HepG2 (cell line): ENCODE measurements at regions not wholly inside any gene's neighbourhood (a gene's known extent, or its start where the extent isn't known, plus 50 kb on each side); places are given as distances from the start of the nearest gene placed in this dataset.

ENCODE experiments used
- ATAC-seq: fragments of 200-7000 bp; cut with Tn5 transposase; 3 replicates; pipeline ENCODE4 v1.9.1; 2020; ENCODE audit warnings: mild to moderate bottlenecking, moderate library complexity
- BruUV-seq: library from RNA; stranded (reverse); fragments of 400-500 nt; replicated peaks from 2 replicates; lab custom pipeline; 2021; lab: Mats Ljungman, UMichigan
- CTCF ChIA-PET: fragments of 300-600 bp; formaldehyde crosslinking; extraction: SDS; loops from one replicate; lab custom pipeline; 2021; ENCODE audit warnings: low total read pairs, inconsistent platforms, low intra/inter-chr PET ratio; lab: Yijun Ruan, JAX
- POLR2A ChIA-PET: fragments of 350-600 bp; sonication (Branson Sonifier 250); formaldehyde crosslinking; loops from one replicate; lab custom pipeline; 2020; ENCODE audit warnings: antibody characterized with exemption, inconsistent platforms; lab: Yijun Ruan, JAX
- DNase-seq: peaks from one replicate; pipeline ENCODE4 v3.0.0-alpha.2; 2015; ENCODE audit warnings: low spot score
- FAIRE-seq: peaks from 3 replicates; lab custom pipeline; 2011; peaks lifted over from hg19 to GRCh38; lab: Jason Lieb, UNC
- H2AFZ ChIP-seq: one replicate; pipeline ENCODE4 v1.6.1; 2011; ENCODE audit warnings: low read length, inconsistent platforms
- H3K27ac ChIP-seq: fragments of 300-600 bp; 3 replicates; pipeline ENCODE4 v1.8.0; 2011; ENCODE audit warnings: mixed run types, mild to moderate bottlenecking, mixed read lengths, low read length, inconsistent platforms; ENCODE audit not compliant: insufficient read depth; ENCODE audit errors: extremely low read length
- H3K27me3 ChIP-seq, 2 experiments: fragments of 200-600 bp in 1 of 2; 2 replicates in 1 of 2; 3 replicates in 1 of 2; pipeline versions ENCODE4 v1.6.0 to v1.8.0; 2011; ENCODE audit warnings: low read length in 2 of 2, mild to moderate bottlenecking in 2 of 2, moderate library complexity in 2 of 2, inconsistent platforms in 1 of 2; ENCODE audit not compliant: insufficient read depth in 2 of 2, control insufficient read depth in 1 of 2
- H3K36me3 ChIP-seq, 2 experiments: fragments of 200-600 bp in 1 of 2; replicated peaks in 1 of 2; 2 replicates in 1 of 2; 3 replicates in 1 of 2; pipeline versions ENCODE4 v1.5.1 to v1.8.0; 2011; ENCODE audit warnings: low read length in 2 of 2, inconsistent platforms in 1 of 2; ENCODE audit not compliant: insufficient read depth in 2 of 2, control insufficient read depth in 1 of 2
- H3K4me1 ChIP-seq: 2 replicates; pipeline ENCODE4 v1.5.1; 2012; ENCODE audit warnings: low read length, inconsistent platforms; ENCODE audit not compliant: insufficient read depth
- H3K4me2 ChIP-seq: 2 replicates; pipeline ENCODE4 v1.6.0; 2011; ENCODE audit warnings: low read depth, low read length, inconsistent platforms
- H3K4me3 ChIP-seq, 3 experiments: fragments of 200-600 bp in 1 of 3; sonication (generic), shearing (Covaris generic) in 1 of 3; replicated peaks in 1 of 3; 2 replicates each; pipeline ENCODE4 v1.5.1; 2011 to 2016; ENCODE audit warnings: low read length in 3 of 3, inconsistent platforms in 2 of 3, low read depth in 2 of 3, mild to moderate bottlenecking in 2 of 3, control low read depth in 1 of 3, mixed read lengths in 1 of 3; ENCODE audit not compliant: insufficient read depth in 1 of 3
- H3K79me2 ChIP-seq: one replicate; pipeline ENCODE4 v1.6.1; 2011; ENCODE audit warnings: low read length, inconsistent platforms; ENCODE audit not compliant: insufficient read depth
- H3K9ac ChIP-seq: 2 replicates; pipeline ENCODE4 v1.6.0; 2011; ENCODE audit warnings: mild to moderate bottlenecking, low read depth, low read length, inconsistent platforms; ENCODE audit not compliant: insufficient read depth
- H3K9me3 ChIP-seq: 2 replicates; pipeline ENCODE4 v1.5.1; 2012; ENCODE audit warnings: mild to moderate bottlenecking, low read length
- H4K20me1 ChIP-seq: 2 replicates; pipeline ENCODE4 v1.6.0; 2011; ENCODE audit warnings: inconsistent platforms, mild to moderate bottlenecking, low read length, moderate library complexity; ENCODE audit not compliant: insufficient read depth
- ATAD3A ChIP-seq: sonication (generic); formaldehyde crosslinking; IDR thresholded peaks from 2 replicates; pipeline ENCODE4 v1.4.0; 2020; ENCODE audit warnings: missing genetic modification reagents
- POLR2G ChIP-seq: fragments of 200-400 bp; formaldehyde crosslinking; IDR thresholded peaks from 2 replicates; pipeline ENCODE4 v1.6.1; 2018; ENCODE audit warnings: mild to moderate bottlenecking, low read depth, low read length, moderate library complexity
- ZBTB39 ChIP-seq: sonication (generic); formaldehyde crosslinking; IDR thresholded peaks from 2 replicates; pipeline ENCODE4 v1.5.0; 2020; ENCODE audit warnings: missing genetic modification reagents
- ZNF263 ChIP-seq: sonication (generic); formaldehyde crosslinking; IDR thresholded peaks from 2 replicates; pipeline ENCODE4 v1.4.0; 2020; ENCODE audit warnings: missing genetic modification reagents
- ZNF383 ChIP-seq: sonication (generic); formaldehyde crosslinking; IDR thresholded peaks from 2 replicates; pipeline ENCODE4 v1.4.0; 2020; ENCODE audit warnings: missing genetic modification reagents, mild to moderate bottlenecking, borderline replicate concordance
- ZNF460 ChIP-seq: sonication (generic); formaldehyde crosslinking; IDR thresholded peaks from 2 replicates; pipeline ENCODE4 v1.5.1; 2020; ENCODE audit warnings: missing genetic modification reagents, mild to moderate bottlenecking, borderline replicate concordance
- ZNF616 ChIP-seq: sonication (generic); formaldehyde crosslinking; IDR thresholded peaks from 2 replicates; pipeline ENCODE4 v1.5.0; 2020; ENCODE audit warnings: low read depth, mild to moderate bottlenecking, missing genetic modification reagents
- ZNF660 ChIP-seq: sonication (generic); formaldehyde crosslinking; IDR thresholded peaks from 2 replicates; pipeline ENCODE4 v1.5.1; 2020; ENCODE audit warnings: mild to moderate bottlenecking, low read depth, missing genetic modification reagents, borderline replicate concordance
- ZUFSP ChIP-seq: sonication (generic); formaldehyde crosslinking; IDR thresholded peaks from 2 replicates; pipeline ENCODE4 v1.9.0; 2021; ENCODE audit warnings: missing genetic modification reagents, mild to moderate bottlenecking, borderline replicate concordance
- in situ Hi-C: cut with HindIII; loops from 2 replicates; pipeline ENCODE4 v1.10.0; 2017; ENCODE audit warnings: low pct_unique_long_range_greater_than_20kb; ENCODE audit not compliant: extremely low pct_ligation_motif_present
- intact Hi-C: fragments of 100-400 bp; cut with micrococcal nuclease; formaldehyde crosslinking; loops from one replicate; pipeline ENCODE4 v1.10.0; 2022; ENCODE audit not compliant: unreplicated experiment

GRCh38 chr12:76713986-76714385 is 49.9 kb upstream of the ZDHHC17 start:
- ChIA-PET CTCF (no interaction called here), POLR2A (no interaction called here)
- Histone ChIP-seq H3K4me2 (no peak overlapping the region), H3K4me3 (no peak overlapping the region), H2AFZ (no peak overlapping the region), H3K27me3 (no peaks in the 10 kb centered on the region), H3K9ac (no peak overlapping the region), H3K9me3 (no peaks in the 10 kb centered on the region), H3K4me1 (no peaks in the 10 kb centered on the region), H4K20me1 (no peaks in the 10 kb centered on the region), H3K79me2 (no peaks in the 10 kb centered on the region), H3K36me3 (no peaks in the 10 kb centered on the region), H3K27ac (no peak overlapping the region)
- no TSS peak for BruUV-seq
- TF ChIP-seq POLR2G (no peak), ZBTB39 (CRISPR knock-in tag) (no peak), ATAD3A (CRISPR knock-in tag) (no peak), ZUFSP (CRISPR knock-in tag) (no peak), ZNF383 (CRISPR knock-in tag) (no peak), ZNF263 (CRISPR knock-in tag) (no peak), ZNF660 (CRISPR knock-in tag) (no peak), ZNF616 (no peak), ZNF460 (CRISPR knock-in tag) (no peak)
- no peak for DNase-seq
- intact Hi-C loops (no loop called here), in situ Hi-C loops (no loop called here)
- ATAC-seq = no peak
- FAIRE-seq = no peak
